WTC11 (cell line): ENCODE measurements at regions not wholly inside any gene's neighbourhood (a gene's known extent, or its start where the extent isn't known, plus 50 kb on each side); places are given as distances from the start of the nearest gene placed in this dataset.
"Not testable (repeated sequence)": the region's sequence is repeated elsewhere in the genome, so short reads cannot be mapped to it uniquely, and the experiment has no call there.

Source experiments
- ATAC-seq: fragments of 200-7000 bp; cut with Tn5 transposase; 2 replicates; pipeline ENCODE4 v1.10.0; 2021; ENCODE audit warnings: mild to moderate bottlenecking, moderate library complexity
- CTCF ChIA-PET: fragments of 300-600 bp; sonication (Branson Sonifier 250); formaldehyde crosslinking; loops from one replicate; lab custom pipeline; 2021; ENCODE audit warnings: antibody characterized with exemption; lab: Charles Lee
- POLR2A ChIA-PET: fragments of 350-600 bp; sonication (Branson Sonifier 250); formaldehyde crosslinking; loops from one replicate; lab custom pipeline; 2021; ENCODE audit warnings: antibody characterized with exemption; lab: Charles Lee
- DNase-seq: peaks from one replicate; pipeline ENCODE4 v3.0.0; 2021; ENCODE audit warnings: low spot score
- H3K27ac Mint-ChIP-seq: 2 replicates; pipeline ENCODE4 v1.8.0; 2021; ENCODE audit warnings: mixed read lengths
- H3K27me3 Mint-ChIP-seq: 2 replicates; pipeline ENCODE4 v1.8.0; 2021; ENCODE audit warnings: low read depth, mild to moderate bottlenecking, moderate library complexity, mixed read lengths
- H3K36me3 Mint-ChIP-seq: 2 replicates; pipeline ENCODE4 v1.8.0; 2021; ENCODE audit warnings: mixed read lengths
- H3K4me1 Mint-ChIP-seq: 2 replicates; pipeline ENCODE4 v1.8.0; 2022; ENCODE audit warnings: mixed read lengths
- H3K4me3 Mint-ChIP-seq: 2 replicates; pipeline ENCODE4 v1.8.0; 2021; ENCODE audit warnings: mild to moderate bottlenecking, moderate library complexity, mixed read lengths
- H3K9me3 Mint-ChIP-seq: 2 replicates; pipeline ENCODE4 v1.8.0; 2021; ENCODE audit warnings: mixed read lengths
- AR ChIP-seq: fragments of 250-450 bp; sonication (Bioruptor Pico); IDR thresholded peaks from 2 replicates; pipeline ENCODE4 v1.9.0; 2021; ENCODE audit warnings: mild to moderate bottlenecking
- CBFB ChIP-seq: sonication (generic); formaldehyde crosslinking; IDR thresholded peaks from 2 replicates; pipeline ENCODE4 v1.8.1; 2022; ENCODE audit warnings: mild to moderate bottlenecking, low read depth, missing genetic modification reagents
- CDX4 ChIP-seq: fragments of 250-450 bp; sonication (Bioruptor Pico); IDR thresholded peaks from 2 replicates; pipeline ENCODE4 v1.9.0; 2021; ENCODE audit warnings: moderate library complexity, mild to moderate bottlenecking, inconsistent platforms, borderline replicate concordance
- CTCF ChIP-seq: fragments of 200-600 bp; IDR thresholded peaks from 2 replicates; pipeline ENCODE4 v1.8.0; 2022; ENCODE audit warnings: antibody characterized with exemption
- FOXP1 ChIP-seq: sonication (generic); formaldehyde crosslinking; IDR thresholded peaks from 2 replicates; pipeline ENCODE4 v1.8.0; 2022; ENCODE audit warnings: missing genetic modification reagents, mild to moderate bottlenecking, moderate library complexity, borderline replicate concordance
- MXD4 ChIP-seq: fragments of 250-450 bp; sonication (Bioruptor Pico); IDR thresholded peaks from 2 replicates; pipeline ENCODE4 v1.8.0; 2021; ENCODE audit warnings: mild to moderate bottlenecking, moderate library complexity, borderline replicate concordance
- NFATC4 ChIP-seq: fragments of 250-450 bp; sonication (Bioruptor Pico); IDR thresholded peaks from 2 replicates; pipeline ENCODE4 v1.9.0; 2021; ENCODE audit warnings: mild to moderate bottlenecking
- NR1H2 ChIP-seq: sonication (generic); formaldehyde crosslinking; IDR thresholded peaks from 2 replicates; pipeline ENCODE4 v1.9.0; 2021; ENCODE audit warnings: mild to moderate bottlenecking, moderate library complexity, missing genetic modification reagents
- RELA ChIP-seq: sonication (generic); formaldehyde crosslinking; IDR thresholded peaks from 2 replicates; pipeline ENCODE4 v1.8.1; 2022; ENCODE audit warnings: missing genetic modification reagents, mild to moderate bottlenecking, borderline replicate concordance
- SMAD4 ChIP-seq: sonication (generic); formaldehyde crosslinking; IDR thresholded peaks from 2 replicates; pipeline ENCODE4 v1.8.0; 2022; ENCODE audit warnings: mild to moderate bottlenecking, missing genetic modification reagents
- TP53 ChIP-seq: sonication (generic); formaldehyde crosslinking; IDR thresholded peaks from 2 replicates; pipeline ENCODE4 v1.8.1; 2023; ENCODE audit warnings: mild to moderate bottlenecking, missing genetic modification reagents
- ZMAT4 ChIP-seq: fragments of 250-450 bp; sonication (Bioruptor Pico); IDR thresholded peaks from 2 replicates; pipeline ENCODE4 v1.9.0; 2021; ENCODE audit warnings: mild to moderate bottlenecking
- ZNF121 ChIP-seq: sonication (generic); formaldehyde crosslinking; IDR thresholded peaks from 2 replicates; pipeline ENCODE4 v1.8.0; 2023; ENCODE audit warnings: missing genetic modification reagents
- ZNF263 ChIP-seq: sonication (generic); formaldehyde crosslinking; IDR thresholded peaks from 2 replicates; pipeline ENCODE4 v1.8.1; 2022; ENCODE audit warnings: low read depth, mild to moderate bottlenecking, moderate library complexity, missing genetic modification reagents
- ZNF281 ChIP-seq: sonication (generic); formaldehyde crosslinking; IDR thresholded peaks from 2 replicates; pipeline ENCODE4 v1.8.0; 2023; ENCODE audit warnings: mild to moderate bottlenecking, missing genetic modification reagents
- ZNF396 ChIP-seq: fragments of 250-450 bp; sonication (Bioruptor Pico); IDR thresholded peaks from 2 replicates; pipeline ENCODE4 v1.8.0; 2021; ENCODE audit warnings: mild to moderate bottlenecking, moderate library complexity, borderline replicate concordance
- ZNF416 ChIP-seq: fragments of 250-450 bp; sonication (Bioruptor Pico); IDR thresholded peaks from 2 replicates; pipeline ENCODE4 v1.9.0; 2021; ENCODE audit warnings: mild to moderate bottlenecking, inconsistent platforms
- ZNF425 ChIP-seq: fragments of 250-450 bp; sonication (Bioruptor Pico); conservative IDR thresholded peaks from 2 replicates; pipeline ENCODE4 v1.9.0; 2021; ENCODE audit warnings: mild to moderate bottlenecking
- ZNF512 ChIP-seq: sonication (generic); formaldehyde crosslinking; IDR thresholded peaks from 2 replicates; pipeline ENCODE4 v1.8.1; 2022; ENCODE audit warnings: missing genetic modification reagents, borderline replicate concordance

GRCh38 chr1:235049716-235050378 is 78.8 kb downstream of the TOMM20 start:
- DNase-seq, H3K27me3 Mint-ChIP-seq, H3K4me3 Mint-ChIP-seq, H3K36me3 Mint-ChIP-seq, H3K9me3 Mint-ChIP-seq, H3K27ac Mint-ChIP-seq: not testable (repeated sequence)
- peak; percentile 36; the same call in 1 of the 2 replicates for ATAC-seq
- ChIA-PET POLR2A (interaction anchor here (0.6 kb wide), 1 partner anchor 79 kb away, joined by 3 read pairs; no protein-coding TSS in a partner anchor), CTCF (interaction anchor here (1.5 kb wide), 1 partner anchor 43 kb away, joined by 5 read pairs; no protein-coding TSS in a partner anchor)
- peaks cover 11% of the 10 kb centered on the region for H3K4me1 Mint-ChIP-seq

- Mint-ChIP-seq H3K27ac (no peak overlapping the region), H3K27me3 (no peaks in the 10 kb centered on the region), H3K4me1 (peaks cover 11% of the 10 kb centered on the region), H3K4me3 (no peak overlapping the region), H3K36me3 (no peaks in the 10 kb centered on the region), H3K9me3 (no peaks in the 10 kb centered on the region)
- ChIA-PET CTCF (interaction anchor here (3.0 kb wide), 1 partner anchor 34 kb away, joined by 8 read pairs; no protein-coding TSS in a partner anchor), POLR2A (interaction anchor here (0.6 kb wide), 1 partner anchor 150 kb away, joined by 4 read pairs; no protein-coding TSS in a partner anchor)
- ATAC-seq: no peak
- DNase-seq: no peak
- no peak for TF ChIP-seq ZNF281 (CRISPR knock-in tag)
- TF ChIP-seq NR1H2 (CRISPR knock-in tag): no peak
- TF ChIP-seq CDX4 (CRISPR knock-in tag): no peak
- no peak for TF ChIP-seq CBFB (CRISPR knock-in tag)
- no peak for TF ChIP-seq ZNF425 (CRISPR knock-in tag)
- TF ChIP-seq RELA (CRISPR knock-in tag): no peak
- TF ChIP-seq ZNF263 (CRISPR knock-in tag): no peak
- TF ChIP-seq MXD4 (CRISPR knock-in tag): no peak
- no peak for TF ChIP-seq ZMAT4 (CRISPR knock-in tag)
- TF ChIP-seq TP53 (CRISPR knock-in tag): no peak
- TF ChIP-seq ZNF416 (CRISPR knock-in tag): no peak
- TF ChIP-seq ZNF512 (CRISPR knock-in tag): no peak
- TF ChIP-seq AR (CRISPR knock-in tag): no peak
- TF ChIP-seq SMAD4 (CRISPR knock-in tag): no peak
- TF ChIP-seq FOXP1 (CRISPR knock-in tag): no peak
- no peak for TF ChIP-seq ZNF396 (CRISPR knock-in tag)
- TF ChIP-seq NFATC4: no peak
- TF ChIP-seq CTCF: no peak
- TF ChIP-seq ZNF121 (CRISPR knock-in tag): no peak
Observed at GRCh38 chr1:235049217-235049616, 79.4 kb downstream of the TOMM20 start.
